C1 segment of cervical spinal cord (tissue), 14 donors: ENCODE measurements at regions not wholly inside any gene's neighbourhood (a gene's known extent, or its start where the extent isn't known, plus 50 kb on each side); places are given as distances from the start of the nearest gene placed in this dataset.
"Not testable (repeated sequence)": the region's sequence is repeated elsewhere in the genome, so short reads cannot be mapped to it uniquely, and the experiment has no call there.

ENCODE experiments used
- DNase-seq, 14 donors: peaks; one replicate each; lab custom pipeline; 2025; lab: John Stamatoyannopoulos, UW

DNA sequence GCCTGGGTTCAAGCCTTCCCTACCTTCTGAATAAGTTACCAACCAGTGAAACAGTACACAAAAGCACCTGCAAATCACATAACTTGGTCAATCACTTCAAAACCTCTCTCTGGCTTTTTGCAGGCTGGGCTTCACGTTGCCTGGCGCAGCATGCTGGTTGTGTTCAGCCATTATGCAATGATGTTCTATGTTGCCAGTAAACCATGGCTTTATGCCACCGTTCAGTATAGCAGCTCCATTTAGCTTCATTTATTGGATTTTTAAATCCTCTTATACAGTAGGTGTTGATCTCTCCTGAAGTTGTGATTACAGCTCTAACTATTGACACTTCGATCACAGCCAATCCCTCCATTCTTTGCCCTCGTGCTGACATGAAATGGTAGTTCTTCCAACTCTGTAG is 233.6 kb upstream of the PTBP2 start:
- peak in 1 of 14 donors; percentile 4 for DNase-seq

DNA sequence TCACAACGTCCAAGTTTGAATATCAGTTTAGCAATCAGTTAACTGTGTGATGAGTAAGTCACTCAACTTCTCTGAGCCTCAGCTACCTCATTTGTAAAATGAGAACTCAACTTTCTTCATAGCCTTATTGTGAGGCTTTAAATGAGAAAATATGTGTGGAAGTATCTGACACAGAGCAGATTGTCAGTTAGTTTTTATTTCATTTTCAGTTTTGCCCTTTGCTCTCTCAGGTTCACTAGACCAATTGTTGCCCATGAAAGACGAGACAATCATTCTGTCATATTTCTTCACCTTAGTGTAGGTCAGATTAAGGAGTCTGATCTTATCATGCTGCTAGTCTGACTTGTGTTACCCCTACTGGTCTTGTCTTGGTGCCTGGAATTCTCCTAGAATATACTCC is 232.8 kb upstream of the PTBP2 start:
- no peak for DNase-seq

DNA sequence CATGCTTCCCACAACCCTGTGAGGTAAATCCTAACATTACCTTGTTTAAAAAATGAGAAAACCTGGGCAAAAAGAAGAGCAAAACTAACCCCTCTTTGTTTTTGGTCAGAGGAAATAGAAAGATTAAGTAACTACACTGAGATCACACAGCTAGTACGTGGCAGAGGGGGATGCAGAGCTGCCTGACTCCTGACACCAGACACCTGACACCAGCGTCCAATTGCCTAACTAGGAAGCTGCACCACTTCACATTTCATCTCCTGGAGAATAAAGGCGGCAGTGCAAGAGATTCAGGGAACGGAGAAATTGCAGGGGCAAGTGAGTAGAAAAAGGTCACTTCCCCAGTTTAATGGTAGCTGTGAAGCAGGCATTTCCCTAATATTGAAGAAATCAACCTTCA is 229.3 kb upstream of the PTBP2 start:
- no peak for DNase-seq

DNA sequence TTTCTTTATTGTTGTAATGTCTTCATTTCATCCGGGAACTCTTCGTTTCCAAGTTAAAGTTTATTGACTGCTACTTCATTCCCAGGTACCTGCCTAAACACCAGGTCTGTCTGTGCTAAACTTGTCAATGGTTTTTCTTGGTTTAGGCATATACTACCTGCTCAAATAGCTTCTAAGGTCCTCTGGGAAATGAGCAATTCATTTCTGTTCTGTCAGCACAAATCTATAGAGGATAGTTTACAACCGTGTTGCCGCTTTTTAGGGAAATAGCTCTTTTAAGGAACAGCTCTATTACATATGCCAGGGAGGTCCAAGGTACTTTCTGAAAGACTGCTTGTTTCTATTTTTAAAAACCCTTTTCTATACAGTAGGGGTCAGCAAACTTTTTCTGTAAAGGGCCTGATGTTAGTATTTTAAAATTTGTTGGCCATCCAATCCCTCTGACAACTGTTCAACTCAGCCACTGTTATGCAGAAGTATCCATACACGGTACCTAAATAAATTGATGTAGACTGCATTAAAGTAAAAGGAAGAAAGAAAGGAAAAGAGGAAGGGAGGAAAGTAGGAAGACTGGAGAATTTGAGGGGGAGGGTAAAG is 222.7 kb upstream of the PTBP2 start:
- no peak for DNase-seq

DNA sequence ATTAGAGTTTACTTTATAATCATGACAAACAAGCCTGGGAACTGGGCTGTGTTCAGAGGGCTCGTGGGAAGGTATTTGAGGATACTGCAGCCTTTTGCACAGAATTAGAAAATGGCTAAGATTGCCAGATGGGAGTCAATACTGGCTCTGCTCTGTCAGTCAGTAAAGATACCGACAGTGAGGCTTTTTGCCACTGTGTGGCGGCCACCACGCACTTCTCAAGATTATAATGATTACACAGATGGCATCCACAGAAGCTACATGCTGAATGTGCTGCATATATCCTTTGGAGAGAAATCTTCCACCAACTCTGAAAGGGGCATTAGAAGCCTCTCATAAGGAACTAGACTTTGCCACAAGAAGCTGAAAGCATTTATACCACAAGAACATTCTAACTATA is 213.4 kb upstream of the PTBP2 start:
- DNase-seq, result peak in 1 of 14 donors; percentile 2

DNA sequence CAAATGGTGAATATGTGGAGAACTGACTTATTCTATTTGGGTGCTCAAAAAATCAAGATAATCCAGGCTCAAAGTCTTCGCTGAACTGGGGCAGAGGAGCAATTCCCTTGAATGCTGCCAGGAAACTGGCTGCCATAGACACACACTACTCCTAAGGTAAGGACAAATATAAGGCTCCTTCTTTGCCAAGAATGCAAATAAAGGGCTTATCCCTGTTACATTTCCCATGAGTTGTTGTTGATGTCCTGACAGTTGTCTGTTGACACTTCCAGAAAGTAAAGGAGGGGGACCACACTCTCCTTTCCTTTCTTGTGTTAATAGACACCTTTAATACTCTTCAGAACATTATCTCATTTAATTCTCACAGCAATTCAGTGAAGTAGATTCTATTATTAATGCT is 212.2 kb upstream of the PTBP2 start:
- DNase-seq, result no peak

DNA sequence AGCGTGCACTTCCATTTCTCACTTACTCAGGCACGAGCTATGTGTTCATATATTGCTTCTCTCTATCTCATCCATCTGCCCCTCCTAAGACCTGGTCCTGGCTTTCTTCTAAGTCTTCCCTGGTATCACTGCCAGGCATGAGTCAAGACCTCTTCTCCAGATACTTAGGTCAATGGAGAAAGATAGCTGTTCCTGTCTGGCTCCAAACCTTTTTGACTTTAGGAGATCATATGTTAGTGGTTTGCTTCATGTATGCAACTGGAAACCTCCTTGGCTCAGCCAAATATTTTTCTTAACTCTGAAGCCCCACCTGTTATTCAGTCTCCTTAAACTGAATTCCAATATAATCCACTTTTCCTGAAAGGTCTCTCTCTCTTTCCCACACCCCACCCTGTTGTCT is 211.6 kb upstream of the PTBP2 start:
- DNase-seq, result no peak

DNA sequence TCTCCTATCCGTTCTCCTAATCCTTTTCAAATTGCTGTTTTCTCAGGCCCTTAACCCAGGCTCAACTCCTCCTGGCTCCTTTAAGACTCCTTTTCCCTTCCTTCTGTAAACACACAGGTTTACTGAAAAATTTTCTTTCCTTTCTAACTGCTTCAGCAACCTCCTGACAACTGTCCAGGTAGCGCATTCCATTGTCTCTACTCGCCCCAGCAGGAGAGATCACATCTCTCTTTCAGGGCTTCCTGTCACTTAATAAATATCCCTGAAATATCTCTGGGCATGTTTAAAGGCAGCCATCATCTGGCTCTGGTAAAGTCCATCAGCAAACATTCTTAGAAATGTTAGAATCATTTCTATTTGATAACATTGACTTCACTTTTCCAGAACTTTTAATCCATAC is 211.2 kb upstream of the PTBP2 start:
- DNase-seq, result no peak

DNA sequence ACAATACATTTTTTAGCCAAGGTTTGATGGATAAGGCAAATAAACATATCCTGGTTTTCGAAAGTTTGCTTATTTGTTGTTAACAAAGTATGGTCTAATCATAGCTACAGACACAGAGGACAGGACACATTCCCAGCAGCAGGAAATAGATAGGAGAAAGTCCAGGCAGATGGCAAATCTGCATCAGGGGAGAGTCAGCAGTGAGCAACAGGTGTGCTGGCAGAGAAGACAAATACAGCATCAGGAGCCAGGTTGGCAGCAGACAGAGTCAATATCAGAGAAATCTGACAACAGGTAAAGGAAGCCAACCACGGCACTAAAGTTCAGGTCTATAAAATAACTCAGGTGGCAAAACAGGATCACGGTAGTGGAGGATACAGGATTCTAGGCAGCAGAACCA is 210.7 kb upstream of the PTBP2 start:
- DNase-seq, result no peak

DNA sequence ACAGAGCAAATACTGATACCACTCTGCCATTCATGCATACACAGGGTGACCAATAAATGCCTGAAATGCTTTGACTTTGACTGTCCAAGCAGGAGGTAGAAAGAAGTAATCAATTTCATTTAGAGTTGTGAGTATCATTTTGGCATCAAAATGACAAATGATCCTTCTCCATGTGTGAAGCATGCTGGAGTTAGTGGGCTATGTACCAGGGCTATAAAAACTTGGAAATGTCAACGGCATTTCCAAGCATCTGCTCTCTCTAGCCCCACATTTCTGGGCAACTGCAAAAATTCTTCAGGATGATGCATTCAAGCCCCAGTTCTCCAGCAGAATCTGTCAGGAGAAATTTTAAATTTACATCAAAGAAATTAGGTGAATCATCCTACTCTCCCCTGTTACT is 208.4 kb upstream of the PTBP2 start:
- DNase-seq, result no peak

DNA sequence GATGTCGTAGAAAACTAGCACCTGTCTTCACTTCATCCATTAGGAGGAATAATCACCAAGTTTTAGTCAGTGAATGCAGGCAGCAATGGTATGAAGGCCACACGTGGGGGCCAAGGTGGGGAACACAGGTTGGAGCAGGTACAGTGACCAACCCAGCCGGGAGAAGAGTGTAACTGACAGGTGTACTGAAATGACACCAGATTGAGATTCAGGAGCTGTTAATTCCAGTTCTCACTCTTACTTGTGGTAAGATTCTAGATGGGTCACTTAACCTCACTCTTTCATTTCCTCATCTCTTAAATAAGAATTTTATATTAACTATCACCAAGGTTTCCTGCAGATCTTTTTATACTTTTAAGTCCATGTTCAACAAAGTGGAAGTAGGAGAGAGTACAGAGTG is 206.2 kb upstream of the PTBP2 start:
- no peak for DNase-seq

DNA sequence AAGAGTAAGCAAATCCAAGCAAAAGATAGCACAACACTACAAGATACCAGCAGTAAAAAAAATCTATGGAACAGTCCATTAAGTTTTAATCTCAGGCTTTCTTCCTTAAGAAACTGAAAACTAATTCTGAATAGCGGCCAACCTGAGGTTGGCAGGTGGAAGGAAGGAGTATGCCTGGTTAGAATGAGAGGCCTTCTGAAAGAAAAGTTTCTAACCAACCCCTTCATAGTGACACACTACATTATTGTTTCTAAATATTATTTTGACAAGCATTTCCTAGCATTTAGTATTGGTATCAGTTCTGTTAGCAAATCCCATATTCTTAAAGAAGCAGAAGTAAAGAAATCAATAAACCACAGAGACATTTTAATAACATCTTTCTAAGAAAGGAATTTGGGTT is 205.7 kb upstream of the PTBP2 start:
- DNase-seq, result no peak

DNA sequence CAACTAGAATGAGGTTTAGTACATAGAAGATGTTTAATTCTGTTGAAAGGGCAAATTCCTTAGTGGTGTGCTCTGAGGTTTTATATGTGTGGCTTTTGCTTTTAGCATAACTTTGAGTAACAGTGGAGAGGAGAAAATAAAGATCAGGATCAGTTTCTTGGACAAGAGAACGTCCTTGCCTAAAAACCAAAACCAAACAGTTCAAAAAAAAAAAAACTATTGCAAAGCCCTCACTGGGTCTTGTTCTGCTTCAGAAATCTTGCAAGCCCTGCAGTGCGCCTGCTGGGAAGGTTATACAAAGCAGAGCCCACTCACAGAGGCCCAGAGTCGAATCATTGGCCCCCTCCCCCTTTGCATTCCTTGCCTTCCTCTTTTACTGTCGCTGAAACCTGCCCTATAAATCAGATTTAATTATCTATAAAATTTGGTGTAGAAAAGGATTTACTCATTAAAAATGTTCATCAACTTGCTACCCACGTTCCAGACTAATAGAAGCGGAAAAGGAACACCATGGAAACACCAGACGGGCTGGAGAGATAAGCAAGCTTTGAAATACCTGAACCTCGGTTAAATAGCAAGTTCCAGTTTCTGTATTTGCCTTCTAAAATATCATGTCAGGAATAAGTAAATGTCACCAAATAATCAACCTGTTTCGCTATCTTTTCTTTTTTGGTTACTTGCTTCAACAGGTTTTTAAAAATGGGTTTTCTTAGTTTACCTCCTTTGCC is 201.6 kb upstream of the PTBP2 start:
- no peak for DNase-seq

DNA sequence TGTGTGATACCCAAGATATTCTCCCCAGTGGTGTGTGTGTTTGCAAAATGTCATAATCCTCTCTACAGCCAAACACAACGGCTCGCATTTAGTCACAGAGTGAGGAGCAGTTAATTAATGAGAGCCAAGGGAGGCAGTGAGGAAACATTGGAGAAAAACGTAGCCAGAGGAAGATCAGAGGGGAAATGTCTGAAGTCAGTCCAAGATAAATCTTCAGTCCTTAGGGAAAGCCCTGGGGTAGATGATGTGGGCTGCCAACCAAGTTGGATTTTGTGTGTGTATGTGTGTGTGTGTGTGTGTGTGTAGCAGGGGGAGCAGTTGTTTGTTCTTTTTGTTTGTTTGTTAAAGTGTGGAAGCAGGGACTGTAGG is 201.0 kb upstream of the PTBP2 start:
- DNase-seq, result no peak

DNA sequence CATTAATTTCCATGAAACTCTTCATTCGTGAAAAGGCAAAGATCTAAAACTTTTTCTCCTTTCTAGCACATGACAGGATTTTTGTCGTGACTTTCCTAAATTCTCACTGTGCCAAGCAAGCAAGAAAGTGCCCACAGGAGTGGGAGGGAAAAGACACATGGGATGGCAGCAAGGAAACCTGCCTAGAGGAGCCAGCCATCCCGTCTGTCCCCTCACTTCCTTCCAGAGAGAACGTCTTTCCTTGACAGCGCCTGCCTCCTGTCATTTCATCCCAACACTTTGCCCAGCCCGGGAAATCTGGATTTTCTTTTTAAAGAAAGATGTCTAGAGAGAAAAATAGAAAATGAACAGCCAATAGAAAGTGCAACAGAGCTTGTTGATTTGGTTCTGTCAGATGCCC is 200.6 kb upstream of the PTBP2 start:
- DNase-seq, result no peak

DNA sequence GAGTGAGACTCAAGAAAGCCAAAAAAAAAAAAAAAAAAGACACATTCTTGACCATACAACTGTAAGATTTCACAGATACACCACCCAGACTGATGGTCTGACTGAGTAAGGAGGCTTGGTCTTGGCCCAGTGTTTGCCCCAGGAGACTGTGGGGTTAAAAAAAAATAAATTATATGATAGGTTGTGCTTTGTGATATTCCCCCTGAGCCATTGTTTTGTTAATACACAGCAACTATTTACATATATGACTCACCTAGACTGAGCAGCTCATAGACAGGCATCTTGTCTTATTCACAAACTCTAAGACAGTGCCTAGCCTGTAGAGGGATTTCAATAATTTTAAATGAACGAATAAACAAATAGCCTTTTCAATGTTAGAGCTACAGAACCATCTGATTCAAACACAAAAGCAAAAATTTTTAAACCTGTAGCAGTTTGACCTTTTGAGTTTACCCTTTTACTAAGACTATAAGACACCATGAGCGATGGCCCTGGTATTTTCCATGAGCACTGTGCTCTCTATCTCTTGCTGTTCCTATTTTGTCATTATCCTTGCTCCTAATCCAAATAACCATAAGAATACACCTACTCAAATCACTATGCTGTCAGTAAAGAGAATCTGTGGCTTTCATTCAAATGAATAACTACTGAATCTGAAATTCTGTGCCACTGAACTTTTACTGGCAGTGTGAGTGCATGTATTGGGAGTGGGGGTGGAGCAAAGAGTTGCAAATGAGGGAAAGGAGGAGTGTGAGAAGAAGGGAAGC is 199.4 kb upstream of the PTBP2 start:
- DNase-seq, result no peak

DNA sequence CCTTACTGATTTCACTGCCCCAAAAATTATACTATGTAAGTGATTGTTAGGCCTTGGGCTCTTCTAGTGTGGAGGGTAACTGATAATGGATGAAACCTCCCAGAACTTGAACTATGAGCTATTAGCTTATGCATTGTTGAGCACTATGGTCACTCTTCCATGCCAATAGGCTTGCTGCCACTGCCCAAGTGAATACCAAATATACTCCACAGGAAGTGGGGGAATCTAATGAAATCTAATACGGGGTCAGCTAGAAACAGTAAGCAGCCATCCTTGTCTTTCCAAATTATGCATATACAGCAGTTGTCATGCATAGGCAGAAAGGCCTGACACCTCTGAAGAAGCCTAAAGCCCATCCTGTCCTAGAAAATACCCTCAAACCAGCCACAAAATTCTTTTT is 198.7 kb upstream of the PTBP2 start:
- DNase-seq, result no peak

DNA sequence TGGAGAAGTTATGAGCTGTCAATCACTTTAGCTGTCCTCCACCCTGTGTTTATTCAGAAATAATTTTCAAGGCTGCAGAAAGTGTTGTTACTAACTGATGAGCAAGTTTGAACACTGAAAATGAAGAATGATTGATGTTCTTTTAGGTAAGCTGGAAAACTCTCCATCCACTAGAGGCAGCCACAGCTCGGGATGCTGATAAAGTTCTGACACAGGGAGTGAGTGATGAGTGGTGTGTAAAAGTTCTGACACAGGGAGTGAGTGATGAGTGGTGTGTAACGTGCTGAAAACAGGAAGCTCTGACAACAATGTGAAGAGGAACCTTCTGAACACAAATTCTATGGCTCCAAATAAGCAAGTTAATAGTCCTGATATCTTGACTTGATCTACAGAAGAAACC is 197.5 kb upstream of the PTBP2 start:
- DNase-seq, result no peak

DNA sequence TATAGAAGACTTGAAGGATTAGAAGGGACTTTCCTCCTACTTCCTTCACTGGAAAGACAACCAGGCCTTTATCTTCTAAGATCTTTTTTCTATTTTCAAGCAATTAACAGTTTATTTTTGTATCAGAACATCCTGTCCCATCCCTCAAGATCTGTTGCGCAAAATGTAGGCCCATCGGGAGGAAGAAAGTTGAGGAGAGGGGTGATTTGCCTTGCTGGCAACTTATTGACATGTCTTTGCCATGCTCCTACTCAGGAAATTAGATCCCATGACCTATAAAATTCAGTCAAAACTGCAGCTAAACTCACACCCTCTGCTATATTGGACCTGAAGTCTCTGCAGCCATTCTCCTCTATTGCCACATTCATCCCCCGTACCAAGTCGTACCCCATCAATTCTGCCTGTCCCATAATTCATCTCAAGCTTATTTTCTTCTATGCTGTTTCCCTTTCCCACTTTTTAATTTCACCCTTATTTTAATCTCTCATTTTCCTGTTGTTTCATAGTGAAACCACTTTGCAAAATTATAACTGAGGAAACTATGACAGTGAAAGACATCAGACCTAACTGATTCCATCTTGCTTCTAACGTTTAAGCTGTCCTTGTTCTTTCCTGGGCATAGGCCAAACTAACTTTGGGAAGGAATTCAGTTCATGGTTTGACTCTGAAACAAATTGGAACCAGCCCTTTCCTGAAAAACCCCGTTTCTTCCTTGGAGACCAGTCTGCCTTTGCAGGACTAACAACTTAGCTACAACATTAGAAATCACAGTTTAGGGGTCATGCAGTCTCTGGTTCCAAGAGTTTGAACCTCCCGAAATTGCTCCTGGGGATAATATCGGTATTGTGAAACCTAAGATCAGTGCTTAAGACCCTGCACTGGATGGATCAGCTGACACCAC is 195.7 kb upstream of the PTBP2 start:
- no peak for DNase-seq

DNA sequence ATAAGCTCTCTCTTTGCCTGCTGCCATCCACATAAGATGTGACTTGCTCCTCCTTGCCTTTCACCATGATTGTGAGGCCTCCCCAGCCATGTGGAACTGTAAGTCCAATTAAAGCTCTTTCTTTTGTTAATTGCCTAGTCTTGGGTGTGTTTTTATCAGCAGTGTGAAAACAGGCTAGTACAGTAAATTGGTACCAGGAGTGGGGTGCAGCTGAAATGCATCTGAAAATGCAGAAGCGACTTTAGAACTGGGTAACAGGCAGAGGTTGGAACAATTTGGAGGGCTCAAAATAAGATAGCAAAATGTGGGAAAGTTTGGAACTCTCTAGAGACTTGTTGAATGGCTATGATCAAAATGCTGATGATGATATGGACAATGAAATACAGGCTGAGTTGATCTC is 192.9 kb upstream of the PTBP2 start:
- DNase-seq, result not testable (repeated sequence)

DNA sequence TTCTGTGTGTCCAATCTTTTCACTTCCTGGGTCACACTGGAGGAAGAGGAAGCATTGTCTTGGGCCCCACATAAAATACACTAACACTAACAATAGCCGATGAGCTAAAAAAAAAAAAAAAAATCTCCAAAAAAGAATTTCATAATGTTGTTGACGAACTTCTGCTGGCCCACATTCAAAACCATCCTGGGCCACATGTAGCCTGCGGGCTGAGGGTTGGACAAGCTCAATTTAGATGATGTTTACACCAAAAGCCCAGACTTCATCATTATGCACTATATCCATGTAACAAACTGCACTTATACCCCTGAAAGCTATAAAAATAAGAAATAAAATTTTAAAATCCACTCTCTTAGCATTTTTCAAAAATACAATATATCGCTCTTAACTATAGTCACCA is 187.8 kb upstream of the PTBP2 start:
- no peak for DNase-seq

DNA sequence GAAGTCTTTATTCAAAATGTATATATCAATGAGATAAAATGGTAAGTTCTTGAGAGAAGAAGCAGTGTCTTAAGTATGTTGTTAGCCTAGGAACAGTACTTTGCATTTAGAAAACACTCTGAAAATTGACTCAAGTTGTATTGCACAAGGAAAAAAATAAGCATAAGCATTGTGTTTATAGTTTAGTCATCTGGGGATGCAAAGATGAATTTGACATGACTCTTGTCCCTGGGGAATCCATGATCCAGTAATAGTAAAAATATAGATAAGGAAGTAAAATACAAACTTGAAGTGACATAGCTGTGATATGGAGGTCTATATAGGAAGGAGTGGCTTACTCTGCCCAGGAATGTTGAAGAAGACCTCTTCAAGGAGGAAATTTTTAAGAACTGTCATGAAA is 185.0 kb upstream of the PTBP2 start:
- no peak for DNase-seq
